ENCODE measurements at regions not wholly inside any gene's neighbourhood (a gene's known extent, or its start where the extent isn't known, plus 50 kb on each side); places are given as distances from the start of the nearest gene placed in this dataset.

- Histone ChIP-seq H3K36me3 (no peaks in the 10 kb centered on the region), H3K27me3 (no peaks in the 10 kb centered on the region), H3K4me1 (no peaks in the 10 kb centered on the region), H3K27ac (no peak overlapping the region), H3K9me3 (no peaks in the 10 kb centered on the region), H3K4me3 (no peak overlapping the region)
- no peak for DNase-seq (ENCODE audit: low spot score)
- TF ChIP-seq CTCF (IDR thresholded peaks at IDR 0.05): no peak
These were observed 844.4 kb downstream of the GATA3 start for GRCh38 chr10:8898745-8899330.

DNA sequence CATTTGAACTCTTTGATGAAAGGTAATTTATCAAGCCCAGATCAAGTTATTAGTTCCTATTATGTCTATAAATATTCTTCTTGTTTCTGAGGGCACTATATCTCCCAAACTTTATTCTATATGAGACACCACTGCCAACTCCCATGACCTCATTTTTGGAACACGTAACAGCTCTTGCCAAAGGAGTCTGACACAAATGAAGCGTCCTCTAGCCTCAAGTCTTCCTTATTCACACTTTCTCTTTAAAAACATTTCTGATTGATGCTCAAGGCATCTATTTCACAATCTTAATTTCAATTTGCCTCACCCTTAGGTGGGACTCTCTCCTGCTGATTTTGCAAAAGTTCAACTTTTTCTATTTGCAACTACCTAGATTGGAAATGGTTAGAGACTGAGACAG lies 848.4 kb downstream of the GATA3 start:
- no peaks in the 10 kb centered on the region for H3K27me3 ChIP-seq
- no peaks in the 10 kb centered on the region for H3K4me1 ChIP-seq
- no peak overlapping the region for H3K27ac ChIP-seq
- TF ChIP-seq CTCF (IDR thresholded peaks at IDR 0.05): no peak
- no peaks in the 10 kb centered on the region for H3K36me3 ChIP-seq
- no peak overlapping the region for H3K4me3 ChIP-seq
- no peaks in the 10 kb centered on the region for H3K9me3 ChIP-seq
- no peak for DNase-seq (ENCODE audit: low spot score)

DNA sequence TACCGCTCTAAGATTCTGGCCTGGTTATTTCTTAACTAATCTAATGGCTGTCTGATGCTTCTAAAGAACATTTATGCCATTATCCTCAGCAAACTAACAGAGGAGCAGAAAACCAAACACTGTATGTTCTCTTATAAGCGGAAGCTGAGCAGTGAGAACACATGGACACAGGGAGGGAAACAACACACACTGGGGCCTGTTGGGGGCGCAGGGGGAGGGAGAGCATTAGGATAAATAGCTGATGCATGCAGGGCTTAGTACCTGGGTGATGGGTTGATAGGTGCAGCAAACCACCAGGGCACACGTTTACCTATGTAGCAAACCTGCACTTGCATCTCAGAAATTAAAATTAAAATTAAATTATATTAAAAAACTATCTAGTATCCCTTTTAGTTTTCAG lies 853.5 kb downstream of the GATA3 start:
- no peaks in the 10 kb centered on the region for H3K4me1 ChIP-seq
- H3K9me3 ChIP-seq: no peaks in the 10 kb centered on the region
- H3K36me3 ChIP-seq: no peaks in the 10 kb centered on the region
- TF ChIP-seq CTCF (IDR thresholded peaks at IDR 0.05): no peak
- H3K4me3 ChIP-seq: no peak overlapping the region
- DNase-seq (ENCODE audit: low spot score): no peak
- no peak overlapping the region for H3K27ac ChIP-seq
- no peaks in the 10 kb centered on the region for H3K27me3 ChIP-seq

GRCh38 chr10:8910314-8910713 lies 855.8 kb downstream of the GATA3 start:
- Histone ChIP-seq H3K36me3 (no peaks in the 10 kb centered on the region), H3K4me3 (no peak overlapping the region), H3K27ac (no peak overlapping the region), H3K4me1 (no peaks in the 10 kb centered on the region), H3K27me3 (no peaks in the 10 kb centered on the region), H3K9me3 (no peaks in the 10 kb centered on the region)
- TF ChIP-seq CTCF (IDR thresholded peaks at IDR 0.05): no peak
- no peak for DNase-seq (ENCODE audit: low spot score)

DNA sequence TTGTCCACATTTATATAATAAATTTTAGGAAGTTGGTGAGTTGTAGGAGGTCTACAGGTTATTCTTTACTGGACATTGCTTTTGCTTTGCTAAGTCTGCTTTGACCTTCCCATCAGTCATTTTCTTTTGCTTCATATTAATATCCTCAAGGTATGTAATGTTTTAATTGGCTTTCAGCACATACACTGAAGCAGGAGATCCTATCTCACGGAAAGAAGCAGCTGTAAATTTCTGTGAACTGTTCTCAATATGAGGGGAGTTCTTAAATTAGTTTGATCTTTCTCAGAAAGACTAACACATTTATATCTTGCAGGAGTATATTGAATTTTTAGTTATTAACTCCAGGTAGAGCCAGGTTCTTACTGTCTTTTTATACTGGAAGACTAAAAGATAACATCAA lies 856.5 kb downstream of the GATA3 start:
- TF ChIP-seq CTCF (IDR thresholded peaks at IDR 0.05): no peak
- Histone ChIP-seq H3K36me3 (no peaks in the 10 kb centered on the region), H3K27ac (no peak overlapping the region), H3K4me1 (no peaks in the 10 kb centered on the region), H3K27me3 (no peaks in the 10 kb centered on the region), H3K9me3 (no peaks in the 10 kb centered on the region), H3K4me3 (no peak overlapping the region)
- DNase-seq (ENCODE audit: low spot score): no peak

- H3K27me3 ChIP-seq: no peaks in the 10 kb centered on the region
- DNase-seq (ENCODE audit: low spot score): no peak
- no peaks in the 10 kb centered on the region for H3K36me3 ChIP-seq
These were observed 857.6 kb downstream of the GATA3 start for GRCh38 chr10:8912108-8912507.

More at GRCh38 chr10:8912108-8912507, 857.6 kb downstream of the GATA3 start:
- no peaks in the 10 kb centered on the region for H3K9me3 ChIP-seq
- no peak overlapping the region for H3K27ac ChIP-seq
- TF ChIP-seq CTCF (IDR thresholded peaks at IDR 0.05): no peak
- no peak overlapping the region for H3K4me3 ChIP-seq
- H3K4me1 ChIP-seq: no peaks in the 10 kb centered on the region

Measured in right atrium auricular region (tissue), 2 donors.